Neuronal stem cell (in vitro differentiated cells): ENCODE measurements at regions not wholly inside any gene's neighbourhood (a gene's known extent, or its start where the extent isn't known, plus 50 kb on each side); places are given as distances from the start of the nearest gene placed in this dataset.

Source experiments
- DNase-seq: peaks from one replicate; pipeline ENCODE4 v3.0.0-alpha.2; 2013; ENCODE audit warnings: low spot score
- H2AFZ ChIP-seq: one replicate; pipeline ENCODE4 v1.6.1; 2013; ENCODE audit warnings: mild to moderate bottlenecking, low read length, inconsistent platforms
- H2AK5ac ChIP-seq: 2 replicates; pipeline ENCODE4 v1.6.1; 2013; ENCODE audit warnings: low read depth, mild to moderate bottlenecking, inconsistent platforms, low read length, moderate library complexity, mixed read lengths
- H2BK120ac ChIP-seq: 2 replicates; pipeline ENCODE4 v1.6.1; 2013; ENCODE audit warnings: low read depth, mild to moderate bottlenecking, inconsistent platforms, low read length, moderate library complexity, mixed read lengths
- H2BK12ac ChIP-seq: one replicate; pipeline ENCODE4 v1.6.1; 2013; ENCODE audit warnings: low read length, inconsistent platforms
- H2BK15ac ChIP-seq: 2 replicates; pipeline ENCODE4 v1.6.1; 2013; ENCODE audit warnings: mild to moderate bottlenecking, low read length, inconsistent platforms, mixed read lengths
- H2BK5ac ChIP-seq: one replicate; pipeline ENCODE4 v1.6.1; 2013; ENCODE audit warnings: inconsistent platforms, mild to moderate bottlenecking, low read length, moderate library complexity
- H3K14ac ChIP-seq: one replicate; pipeline ENCODE4 v1.6.1; 2013; ENCODE audit warnings: low read length, inconsistent platforms
- H3K18ac ChIP-seq: 2 replicates; pipeline ENCODE4 v1.6.1; 2013; ENCODE audit warnings: low read length, inconsistent platforms
- H3K23ac ChIP-seq: 2 replicates; pipeline ENCODE4 v1.6.1; 2013; ENCODE audit warnings: low read depth, mild to moderate bottlenecking, mixed read lengths, low read length, inconsistent platforms; ENCODE audit not compliant: poor library complexity
- H3K27ac ChIP-seq: replicated peaks from 3 replicates; pipeline ENCODE4 v1.5.1; 2013; ENCODE audit warnings: low read length, inconsistent platforms
- H3K27me3 ChIP-seq, 3 experiments: 2 replicates each; pipeline ENCODE4 v1.6.1; 2013; ENCODE audit warnings: low read length in 3 of 3, mild to moderate bottlenecking in 2 of 3, inconsistent platforms in 1 of 3, low read depth in 1 of 3, mixed read lengths in 1 of 3, moderate library complexity in 1 of 3; ENCODE audit not compliant: control insufficient read depth in 3 of 3, insufficient read depth in 3 of 3
- H3K36me3 ChIP-seq, 2 donors: replicated peaks in 1 of 2; 2 replicates each; pipeline ENCODE4 v1.6.1; 2013; ENCODE audit warnings: low read length in 2 of 2; ENCODE audit not compliant: control insufficient read depth in 2 of 2, insufficient read depth in 2 of 2
- H3K4ac ChIP-seq: 2 replicates; pipeline ENCODE4 v1.6.1; 2013; ENCODE audit warnings: inconsistent platforms, mild to moderate bottlenecking, low read length, moderate library complexity
- H3K4me1 ChIP-seq, 2 donors: 1 replicate in 1 of 2; 2 replicates in 1 of 2; pipeline ENCODE4 v1.6.1; 2013; ENCODE audit warnings: low read length in 2 of 2, low read depth in 1 of 2; ENCODE audit not compliant: control insufficient read depth in 2 of 2, insufficient read depth in 1 of 2
- H3K4me2 ChIP-seq: one replicate; pipeline ENCODE4 v1.6.1; 2013; ENCODE audit warnings: mild to moderate bottlenecking, low read length, inconsistent platforms; ENCODE audit not compliant: insufficient read depth, poor library complexity, severe bottlenecking
- H3K4me3 ChIP-seq, 2 donors: 2 replicates each; pipeline ENCODE4 v1.5.1; 2013; ENCODE audit warnings: low read length in 2 of 2, mild to moderate bottlenecking in 2 of 2, inconsistent platforms in 1 of 2, moderate library complexity in 1 of 2
- H3K79me1 ChIP-seq: one replicate; pipeline ENCODE4 v1.6.1; 2013; ENCODE audit warnings: low read depth, mild to moderate bottlenecking, inconsistent platforms, low read length, moderate library complexity
- H3K9ac ChIP-seq: one replicate; pipeline ENCODE4 v1.6.1; 2013; ENCODE audit warnings: mild to moderate bottlenecking, low read depth, low read length, inconsistent platforms; ENCODE audit not compliant: poor library complexity
- H3K9me3 ChIP-seq, 2 donors: replicated peaks in 1 of 2; 2 replicates each; pipeline versions ENCODE3 to v1.6.1; 2013; ENCODE audit warnings: low read length in 2 of 2, mild to moderate bottlenecking in 2 of 2, inconsistent platforms in 1 of 2, low read depth in 1 of 2, mixed read lengths in 1 of 2, moderate library complexity in 1 of 2; ENCODE audit not compliant: control insufficient read depth in 2 of 2, insufficient read depth in 1 of 2
- H4K8ac ChIP-seq: one replicate; pipeline ENCODE4 v1.6.1; 2013; ENCODE audit warnings: low read depth, mild to moderate bottlenecking, inconsistent platforms, low read length, moderate library complexity
- H4K91ac ChIP-seq: one replicate; pipeline ENCODE4 v1.6.1; 2013; ENCODE audit warnings: low read length, low read depth, mild to moderate bottlenecking, inconsistent platforms; ENCODE audit not compliant: poor library complexity
- WGBS, 2 donors: extraction: QIAGEN DNeasy Blood & Tissue Kit; methylation state at CpG; one replicate each; pipeline ENCODE4 v1.1.7; 2013; ENCODE audit warnings: missing lambda C conversion rate in 2 of 2, mixed read lengths in 1 of 2; ENCODE audit not compliant: insufficient read length in 2 of 2, insufficient replicate concordance in 1 of 2; ENCODE audit errors: extremely low coverage in 2 of 2; 5-methylcytosine and 5-hydroxymethylcytosine counted together

DNA sequence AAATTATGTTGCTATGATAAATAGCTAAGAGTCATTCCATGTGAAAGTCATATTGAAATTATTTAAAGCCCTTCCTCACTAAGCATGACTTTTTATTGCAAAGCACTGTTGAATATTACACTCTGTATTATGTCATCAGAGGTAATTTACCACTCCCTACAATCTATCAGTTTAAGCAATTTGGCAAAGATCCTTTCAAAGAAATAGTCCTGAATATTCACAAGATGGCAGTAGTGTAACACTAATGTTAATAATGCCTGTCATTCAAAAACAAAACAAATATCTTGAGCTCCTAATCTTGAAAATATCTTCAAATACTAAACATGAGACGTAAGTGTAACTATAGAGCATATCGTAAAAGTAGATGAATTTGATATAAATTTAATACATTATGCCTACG lies 208.6 kb upstream of the TECRL start:
- Histone ChIP-seq H3K14ac (no peak overlapping the region), H2BK15ac (no peak overlapping the region), H2AK5ac (no peak overlapping the region), H3K4me2 (no peak overlapping the region), H3K79me1 (no peaks in the 10 kb centered on the region), H3K9ac (no peak overlapping the region), H3K27ac (no peak overlapping the region), H3K4me1 (no peaks in the 10 kb centered on the region), H4K91ac (no peak overlapping the region), H2BK12ac (no peak overlapping the region), H2BK120ac (no peak overlapping the region), H3K18ac (no peak overlapping the region), H3K4me3 (no peak overlapping the region), H2BK5ac (no peak overlapping the region), H3K23ac (no peak overlapping the region), H3K36me3 (no peaks in the 10 kb centered on the region), H3K27me3 (no peaks in the 10 kb centered on the region), H2AFZ (no peak overlapping the region), H4K8ac (no peak overlapping the region), H3K9me3 (no peaks in the 10 kb centered on the region), H3K4ac (no peak overlapping the region)
- no CpG with 5 or more reads among the region's 3 CpGs for WGBS, 2 donors
- no peak for DNase-seq

DNA sequence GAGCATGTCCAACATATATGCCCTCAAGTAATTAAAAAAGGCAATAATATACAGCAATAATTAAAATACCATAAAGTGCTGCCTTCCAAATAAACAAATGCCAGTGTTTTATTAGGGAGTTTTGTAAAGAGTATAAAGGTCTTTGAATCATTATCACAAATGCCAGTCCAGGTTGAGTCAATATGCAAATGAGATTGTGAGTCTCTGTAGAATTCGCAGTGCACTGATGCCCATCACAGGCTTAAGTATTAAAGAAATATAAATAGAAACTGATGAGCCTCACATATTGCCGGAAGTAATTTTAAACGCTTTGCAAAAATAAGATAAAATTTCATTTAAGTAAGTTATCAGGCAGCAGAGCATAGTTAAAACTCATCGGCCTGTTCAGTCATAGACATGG lies 205.0 kb upstream of the TECRL start:
- H4K91ac ChIP-seq: no peak overlapping the region
- DNase-seq: no peak

DNA sequence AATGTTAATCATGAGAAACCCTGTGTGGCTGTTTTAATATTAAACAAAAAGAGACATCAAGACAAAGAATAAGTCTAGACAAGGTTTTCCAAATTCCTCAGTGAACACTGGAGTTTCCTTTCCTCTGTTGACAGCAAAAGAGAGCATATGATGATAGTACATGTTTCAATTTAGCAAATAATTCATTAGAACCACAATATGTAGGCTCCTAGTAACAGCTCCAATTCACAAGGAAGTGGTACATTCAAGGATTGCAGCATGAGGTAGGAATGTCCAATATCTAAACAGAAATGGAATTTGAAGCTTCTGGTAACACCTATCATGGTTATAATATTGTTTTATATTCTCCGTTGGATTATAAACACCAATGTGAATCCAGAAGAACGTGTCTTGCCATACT lies 203.8 kb upstream of the TECRL start:
- H3K27ac ChIP-seq: no peak overlapping the region
- H3K9me3 ChIP-seq: no peaks in the 10 kb centered on the region

More for the DNA sequence above, 205.0 kb upstream of the TECRL start:
- Histone ChIP-seq H4K8ac (no peak overlapping the region), H3K18ac (no peak overlapping the region), H2BK120ac (no peak overlapping the region), H3K4ac (no peak overlapping the region), H3K36me3 (no peaks in the 10 kb centered on the region), H2BK5ac (no peak overlapping the region), H2AK5ac (no peak overlapping the region), H2BK12ac (no peak overlapping the region), H2BK15ac (no peak overlapping the region), H3K79me1 (no peaks in the 10 kb centered on the region), H3K4me2 (no peak overlapping the region), H3K4me1 (no peaks in the 10 kb centered on the region), H2AFZ (no peak overlapping the region), H3K14ac (no peak overlapping the region), H3K27ac (no peak overlapping the region), H3K23ac (no peak overlapping the region), H3K4me3 (no peak overlapping the region), H3K27me3 (no peaks in the 10 kb centered on the region), H3K9ac (no peak overlapping the region), H3K9me3 (no peaks in the 10 kb centered on the region)
- WGBS, 2 donors: no CpG with 5 or more reads among the region's 4 CpGs

DNA sequence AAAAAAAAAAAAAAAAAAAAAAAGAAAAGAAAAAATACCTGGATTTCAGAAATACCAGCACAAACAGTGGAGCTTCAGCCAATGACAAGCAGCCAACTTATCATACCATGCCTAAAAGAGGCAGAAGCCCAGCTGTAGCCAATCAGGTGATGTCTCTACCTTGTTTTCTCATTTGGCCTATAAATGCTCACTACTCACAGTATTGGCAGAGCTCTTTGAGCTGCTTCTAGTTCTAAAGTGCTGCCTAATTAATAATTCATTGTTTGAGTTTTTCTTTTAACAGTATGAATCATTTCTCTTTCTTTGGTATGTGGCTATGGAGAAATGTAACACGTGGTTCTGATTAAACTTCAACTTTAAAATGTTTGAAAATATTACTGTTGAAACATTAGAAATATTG lies 188.8 kb upstream of the TECRL start:
- H3K18ac ChIP-seq: no peak overlapping the region
- no peaks in the 10 kb centered on the region for H3K4me1 ChIP-seq
- no peak overlapping the region for H2BK12ac ChIP-seq
- no peak overlapping the region for H3K9ac ChIP-seq
- H3K4me2 ChIP-seq: no peak overlapping the region
- H2AK5ac ChIP-seq: no peak overlapping the region
- H3K9me3 ChIP-seq: no peaks in the 10 kb centered on the region
- no peaks in the 10 kb centered on the region for H3K27me3 ChIP-seq
- no peak overlapping the region for H2BK15ac ChIP-seq
- no peak overlapping the region for H3K14ac ChIP-seq
- no peaks in the 10 kb centered on the region for H3K79me1 ChIP-seq
- no peak overlapping the region for H2BK120ac ChIP-seq
- H4K8ac ChIP-seq: no peak overlapping the region
- H3K36me3 ChIP-seq: no peaks in the 10 kb centered on the region
- H3K23ac ChIP-seq: no peak overlapping the region
- H2AFZ ChIP-seq: no peak overlapping the region
- no peak overlapping the region for H3K27ac ChIP-seq
- no CpG with 5 or more reads among the region's 1 CpG for WGBS, 2 donors
- H4K91ac ChIP-seq: no peak overlapping the region
- H3K4ac ChIP-seq: no peak overlapping the region
- no peak overlapping the region for H2BK5ac ChIP-seq
- no peak for DNase-seq
- no peak overlapping the region for H3K4me3 ChIP-seq

More for the DNA sequence above, 203.8 kb upstream of the TECRL start:
- no CpG with 5 or more reads among the region's 2 CpGs for WGBS, 2 donors
- Histone ChIP-seq H2BK12ac (no peak overlapping the region), H3K4me2 (no peak overlapping the region), H2BK5ac (no peak overlapping the region), H3K9ac (no peak overlapping the region), H3K36me3 (no peaks in the 10 kb centered on the region), H4K91ac (no peak overlapping the region), H3K27me3 (no peaks in the 10 kb centered on the region), H4K8ac (no peak overlapping the region), H3K4ac (no peak overlapping the region), H3K79me1 (no peaks in the 10 kb centered on the region), H3K14ac (no peak overlapping the region), H3K18ac (no peak overlapping the region), H3K4me3 (no peak overlapping the region), H3K23ac (no peak overlapping the region), H3K4me1 (no peaks in the 10 kb centered on the region), H2BK120ac (no peak overlapping the region), H2BK15ac (no peak overlapping the region), H2AK5ac (no peak overlapping the region), H2AFZ (no peak overlapping the region)
- no peak for DNase-seq
